GM19324 (cell line): ENCODE measurements at regions not wholly inside any gene's neighbourhood (a gene's known extent, or its start where the extent isn't known, plus 50 kb on each side); places are given as distances from the start of the nearest gene placed in this dataset.
"Not testable (repeated sequence)": the region's sequence is repeated elsewhere in the genome, so short reads cannot be mapped to it uniquely, and the experiment has no call there.

ENCODE experiments used
- ATAC-seq: cut with Tn5 transposase; IDR thresholded peaks from one replicate; pipeline ENCODE4 v1.9.1; 2021; ENCODE audit warnings: mild to moderate bottlenecking, moderate library complexity; ENCODE audit not compliant: unreplicated experiment, low FRiP score

GRCh38 chr5:163245584-163245983 is 191.8 kb upstream of the CCNG1 start:
- ATAC-seq, result no peak

DNA sequence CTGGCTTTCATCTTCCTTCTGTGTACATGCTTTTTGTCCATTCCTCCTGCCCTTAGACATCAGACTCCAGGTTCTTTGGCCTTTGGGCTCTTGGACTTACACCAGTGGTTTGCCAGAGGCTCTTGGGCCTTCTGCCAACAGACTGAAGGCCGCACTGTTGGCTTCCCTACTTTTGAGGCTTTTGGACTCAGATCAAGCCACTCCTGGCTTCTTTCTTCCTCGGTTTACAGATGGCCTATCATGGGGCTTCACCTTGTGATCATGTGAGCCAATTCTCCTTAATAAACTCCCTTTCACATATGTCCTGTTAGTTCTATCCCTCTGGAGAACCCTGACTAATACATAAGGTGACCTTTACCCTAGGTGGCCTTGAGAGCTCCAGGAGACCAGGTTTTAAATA is 189.1 kb upstream of the CCNG1 start:
- no peak for ATAC-seq

GRCh38 chr5:163248871-163249270 is 188.5 kb upstream of the CCNG1 start:
- ATAC-seq, result no peak

GRCh38 chr5:163252950-163253349 is 184.4 kb upstream of the CCNG1 start:
- no peak for ATAC-seq

DNA sequence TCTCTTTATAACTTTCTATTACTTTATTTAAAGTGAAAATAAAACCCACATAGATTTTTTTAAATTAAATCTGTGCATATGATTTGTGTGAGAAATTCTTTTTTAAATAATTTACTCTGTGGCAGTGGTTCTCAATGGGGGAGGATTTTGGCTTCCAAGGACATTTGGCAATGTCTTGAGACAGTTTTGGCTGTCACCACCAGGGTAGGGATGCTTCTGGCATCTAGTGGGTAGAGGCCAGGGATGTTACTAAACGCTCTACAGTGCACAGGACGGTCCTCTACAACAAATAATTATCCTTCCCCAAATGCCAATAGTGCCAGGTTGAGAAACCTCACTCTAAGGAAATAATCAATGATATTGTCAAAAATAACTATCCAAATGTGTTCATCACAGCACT is 177.9 kb upstream of the CCNG1 start:
- ATAC-seq, result no peak

DNA sequence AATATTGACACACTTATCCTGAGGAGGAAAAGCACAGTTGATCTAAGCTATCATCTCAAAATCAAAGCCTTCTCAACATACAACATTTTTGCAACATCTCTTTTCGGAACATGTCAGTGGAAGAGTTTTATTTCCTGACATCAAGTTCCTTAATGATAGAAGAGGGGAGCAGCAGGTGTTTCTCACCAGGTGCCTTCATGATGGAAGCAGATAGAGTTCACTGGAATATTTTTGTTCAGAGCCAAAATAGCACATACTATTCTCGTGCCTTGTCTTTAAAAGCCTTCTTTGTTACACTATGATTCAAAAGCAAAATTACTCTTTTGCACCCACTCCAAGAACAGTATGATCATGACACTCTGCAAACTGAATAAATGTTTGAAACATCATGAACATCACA is 176.9 kb upstream of the CCNG1 start:
- ATAC-seq, result no peak

DNA sequence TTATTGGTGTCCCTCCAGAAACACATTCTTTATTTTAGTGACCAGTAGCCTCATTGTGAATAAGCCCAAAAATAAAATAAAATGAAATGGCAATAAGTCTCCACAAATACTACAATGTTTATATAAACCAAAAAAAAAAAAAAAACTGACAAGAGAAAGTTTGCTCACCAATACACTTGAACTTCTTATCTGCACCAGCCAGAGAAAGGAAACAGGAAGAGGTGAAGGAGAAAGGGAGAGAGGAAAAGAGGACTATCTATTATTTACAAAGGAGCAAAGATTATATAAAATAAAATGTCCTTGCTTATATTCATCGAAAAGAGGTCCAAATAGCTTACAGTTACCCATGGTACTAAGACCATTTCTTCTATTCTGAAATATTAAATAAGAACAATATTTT is 176.4 kb upstream of the CCNG1 start:
- no peak for ATAC-seq

GRCh38 chr5:163261647-163262269 is 175.6 kb upstream of the CCNG1 start:
- ATAC-seq, result no peak

DNA sequence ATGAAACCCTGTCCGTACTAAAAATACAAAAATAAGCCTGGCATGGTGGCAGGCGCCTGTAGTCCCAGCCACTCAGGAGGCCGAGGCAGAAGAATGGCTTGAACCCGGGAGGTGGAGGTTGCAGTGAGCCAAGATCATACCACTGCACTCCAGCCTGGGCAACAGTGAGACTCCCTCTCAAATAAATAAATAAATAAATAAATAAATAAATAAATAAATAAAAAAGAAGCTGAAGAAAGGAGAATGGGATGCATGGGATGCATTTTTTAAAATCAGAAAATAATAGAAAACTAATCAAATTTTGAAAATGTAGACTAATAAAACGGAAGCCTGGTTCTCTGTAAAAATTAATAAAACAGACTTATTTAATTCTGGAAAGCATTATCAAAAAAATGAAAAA is 171.1 kb upstream of the CCNG1 start:
- not testable (repeated sequence) for ATAC-seq

DNA sequence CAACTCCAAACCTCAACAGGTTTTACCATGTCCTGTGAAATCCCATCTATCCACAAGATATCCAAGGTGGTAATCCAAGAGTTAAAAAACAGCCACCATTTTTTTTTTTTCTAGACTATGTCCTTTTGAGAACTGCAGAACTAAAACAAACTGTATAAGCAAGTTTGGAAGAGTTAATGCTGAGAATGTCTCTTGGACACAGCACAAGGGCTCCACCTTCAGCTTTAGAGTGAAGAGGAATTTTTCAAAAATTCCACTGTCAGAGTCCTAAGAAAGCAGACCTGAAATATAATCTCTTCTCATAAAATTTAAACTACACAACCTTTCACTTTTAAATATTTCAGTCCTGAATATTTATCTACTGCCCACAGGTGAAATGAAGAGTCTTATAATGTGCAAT is 167.8 kb upstream of the CCNG1 start:
- no peak for ATAC-seq

DNA sequence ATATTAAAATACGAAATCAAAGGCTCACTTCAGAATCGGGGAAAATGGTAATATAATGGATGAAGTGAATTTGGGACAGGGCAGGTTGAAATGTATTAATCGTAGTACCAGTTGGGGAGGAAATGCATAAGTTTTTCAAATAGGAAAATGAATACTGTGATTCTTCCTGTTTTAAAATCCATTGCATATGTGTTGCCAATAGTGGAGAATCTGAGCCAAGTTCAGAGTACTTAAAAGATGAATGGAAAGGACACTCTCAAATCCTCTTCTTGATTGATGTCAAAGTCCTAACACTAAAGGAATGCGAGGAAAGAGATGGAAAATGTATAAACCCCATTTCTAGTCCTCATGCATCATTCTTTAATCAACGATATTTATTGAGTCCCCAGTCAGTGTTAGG is 160.9 kb upstream of the CCNG1 start:
- ATAC-seq, result no peak

GRCh38 chr5:163280897-163281296 is 156.5 kb upstream of the CCNG1 start:
- ATAC-seq, result not testable (repeated sequence)

DNA sequence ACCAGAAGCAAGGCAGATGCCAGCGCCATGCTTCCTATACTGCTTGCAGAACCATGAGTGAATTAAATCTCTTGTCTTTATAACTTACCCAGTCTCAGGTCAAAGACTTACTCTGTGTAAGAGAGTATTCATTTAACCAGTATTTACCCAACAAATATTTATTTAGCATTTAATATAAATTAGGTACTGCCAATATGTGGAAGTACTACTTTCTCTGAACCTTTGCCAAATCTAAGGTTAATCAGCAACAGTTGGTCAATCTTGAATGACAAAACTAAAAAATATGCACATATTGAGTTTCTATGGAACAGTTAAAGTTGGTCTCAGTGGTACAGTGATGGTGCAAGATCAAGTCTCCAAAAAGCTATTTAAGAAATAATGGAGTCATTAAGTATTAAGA is 155.9 kb upstream of the CCNG1 start:
- ATAC-seq, result no peak

GRCh38 chr5:163293836-163294235 is 143.6 kb upstream of the CCNG1 start:
- ATAC-seq, result no peak

DNA sequence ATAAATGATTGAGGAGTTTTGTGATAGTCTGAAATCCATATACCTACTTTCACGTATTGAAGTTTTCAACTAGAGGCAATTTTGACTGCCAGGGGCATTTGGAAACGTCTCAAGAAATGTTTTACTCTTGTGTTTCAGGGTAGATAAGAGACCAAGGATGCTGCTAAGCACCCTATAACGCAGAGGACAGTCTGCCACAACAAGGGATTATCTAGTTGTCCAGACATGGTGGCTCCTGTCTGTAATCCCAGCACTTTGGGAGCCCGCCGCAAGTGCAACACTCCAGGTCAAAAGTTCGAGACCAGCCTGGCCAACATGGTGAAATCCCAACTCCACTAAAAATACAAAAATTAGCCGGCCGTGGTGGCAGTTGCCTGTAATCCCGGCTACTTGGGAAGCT is 133.7 kb upstream of the CCNG1 start:
- ATAC-seq, result no peak

- ATAC-seq, result no peak
These were observed 131.7 kb upstream of the CCNG1 start for GRCh38 chr5:163305655-163306054.

- no peak for ATAC-seq
These were observed 131.0 kb upstream of the CCNG1 start for GRCh38 chr5:163306421-163306820.

GRCh38 chr5:163309914-163310313 is 127.5 kb upstream of the CCNG1 start:
- ATAC-seq, result no peak

- ATAC-seq, result peak; percentile 58
These were observed 126.4 kb upstream of the CCNG1 start for GRCh38 chr5:163310997-163311396.

DNA sequence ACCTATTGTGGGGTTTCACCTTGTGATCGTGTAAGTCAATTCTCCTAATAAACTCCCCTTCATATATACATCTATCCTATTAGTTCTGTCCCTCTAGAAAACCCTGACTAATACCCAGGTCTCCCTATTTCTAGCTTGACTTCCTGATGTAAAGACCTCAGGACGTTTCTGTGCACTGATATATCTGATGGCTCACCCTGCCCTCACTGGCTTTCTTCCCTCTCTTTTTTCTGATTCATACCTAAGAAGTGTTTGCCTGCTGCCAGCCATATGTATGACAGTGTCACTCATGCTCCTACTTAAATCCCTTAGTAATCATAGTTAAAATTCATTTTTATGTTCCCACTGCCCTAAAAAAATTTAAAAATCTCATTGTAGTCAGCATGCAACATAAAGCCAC is 124.8 kb upstream of the CCNG1 start:
- no peak for ATAC-seq

- not testable (repeated sequence) for ATAC-seq
These were observed 124.3 kb upstream of the CCNG1 start for GRCh38 chr5:163313049-163313448.

DNA sequence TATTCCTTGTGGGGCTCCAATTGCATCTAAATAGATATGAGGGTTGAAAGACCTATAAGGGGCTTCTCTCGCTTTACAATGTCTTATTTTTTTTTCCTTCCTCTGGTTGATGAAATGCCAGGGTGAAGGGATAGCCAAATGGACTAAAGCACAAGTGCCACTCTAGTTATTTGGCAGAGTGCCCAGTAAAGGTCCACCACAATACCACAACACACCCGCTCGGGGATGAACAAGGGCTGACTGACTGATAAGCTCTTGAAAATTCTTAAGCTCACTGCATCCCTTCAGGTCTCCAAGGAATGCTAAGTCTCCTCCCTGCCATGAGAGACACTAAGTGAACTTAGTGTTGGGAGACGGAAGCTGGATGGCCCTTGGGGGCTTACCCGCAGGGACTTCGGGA is 121.0 kb upstream of the CCNG1 start:
- not testable (repeated sequence) for ATAC-seq

GRCh38 chr5:163318707-163319106 is 118.7 kb upstream of the CCNG1 start:
- no peak for ATAC-seq
